SK-N-SH treated with all-trans-retinoic acid at 6 μM for 48 hours (cell line): ENCODE measurements at regions not wholly inside any gene's neighbourhood (a gene's known extent, or its start where the extent isn't known, plus 50 kb on each side); places are given as distances from the start of the nearest gene placed in this dataset.

Experiments
- ATAC-seq: fragments of 200-7000 bp; cut with Tn5 transposase; 3 replicates; pipeline ENCODE4 v1.9.1; 2020; ENCODE audit warnings: mild to moderate bottlenecking, moderate library complexity
- ARNTL ChIP-seq: fragments of 450-650 bp; formaldehyde crosslinking; IDR thresholded peaks from 2 replicates; pipeline ENCODE4 v1.5.0; 2020; ENCODE audit warnings: low read depth, mild to moderate bottlenecking, moderate library complexity, borderline replicate concordance
- BACH2 ChIP-seq: fragments of 250-450 bp; sonication (Bioruptor Pico); IDR thresholded peaks from 2 replicates; pipeline ENCODE4 v1.9.0; 2021; ENCODE audit warnings: mild to moderate bottlenecking, borderline replicate concordance
- CSDC2 ChIP-seq: fragments of 250-450 bp; sonication (Bioruptor Pico); IDR thresholded peaks from 2 replicates; pipeline ENCODE4 v1.5.0; 2020; ENCODE audit warnings: mild to moderate bottlenecking, moderate library complexity
- ESRRG ChIP-seq: fragments of 250-450 bp; sonication (Bioruptor Pico); IDR thresholded peaks from 2 replicates; pipeline ENCODE4 v1.6.1; 2021; ENCODE audit warnings: mild to moderate bottlenecking
- GLIS3 ChIP-seq: fragments of 250-450 bp; sonication (Bioruptor Pico); IDR thresholded peaks from 2 replicates; pipeline ENCODE4 v1.5.0; 2020; ENCODE audit warnings: mild to moderate bottlenecking, moderate library complexity
- ISL1 ChIP-seq: fragments of 250-450 bp; sonication (Bioruptor Pico); IDR thresholded peaks from 2 replicates; pipeline ENCODE4 v2.1.2; 2022; ENCODE audit warnings: mild to moderate bottlenecking, moderate library complexity
- OSR1 ChIP-seq: fragments of 250-450 bp; sonication (Bioruptor Pico); IDR thresholded peaks from 2 replicates; pipeline ENCODE4 v1.8.0; 2022; ENCODE audit warnings: moderate library complexity, mild to moderate bottlenecking, inconsistent platforms
- PATZ1 ChIP-seq: fragments of 250-450 bp; sonication (Bioruptor Pico); IDR thresholded peaks from 2 replicates; pipeline ENCODE4 v1.8.0; 2020; ENCODE audit warnings: mild to moderate bottlenecking, moderate library complexity, borderline replicate concordance
- POU6F1 ChIP-seq: fragments of 250-450 bp; sonication (Bioruptor Pico); IDR thresholded peaks from 2 replicates; pipeline ENCODE4 v1.8.0; 2021; ENCODE audit warnings: low read depth, mild to moderate bottlenecking, moderate library complexity, borderline replicate concordance
- PPARA ChIP-seq: fragments of 250-450 bp; sonication (Bioruptor Pico); IDR thresholded peaks from 2 replicates; pipeline ENCODE4 v1.5.0; 2020; ENCODE audit warnings: mild to moderate bottlenecking, borderline replicate concordance
- RARB ChIP-seq: fragments of 250-450 bp; sonication (Bioruptor Pico); IDR thresholded peaks from 2 replicates; pipeline ENCODE4 v1.8.0; 2021; ENCODE audit warnings: mild to moderate bottlenecking, moderate library complexity
- TCF4 ChIP-seq: fragments of 250-450 bp; sonication (Bioruptor Pico); IDR thresholded peaks from 2 replicates; pipeline ENCODE4 v1.8.0; 2021; ENCODE audit warnings: mild to moderate bottlenecking, moderate library complexity, borderline replicate concordance
- TOX ChIP-seq: fragments of 250-450 bp; sonication (Bioruptor Pico); IDR thresholded peaks from 2 replicates; pipeline ENCODE4 v1.8.0; 2021; ENCODE audit warnings: mild to moderate bottlenecking, moderate library complexity, borderline replicate concordance
- ZC3H10 ChIP-seq: fragments of 250-450 bp; sonication (Bioruptor Pico); IDR thresholded peaks from 2 replicates; pipeline ENCODE4 v1.5.1; 2021; ENCODE audit warnings: mild to moderate bottlenecking, moderate library complexity
- ZFP3 ChIP-seq: fragments of 250-450 bp; sonication (Bioruptor Pico); IDR thresholded peaks from 2 replicates; pipeline ENCODE4 v1.5.0; 2020; ENCODE audit warnings: mild to moderate bottlenecking, moderate library complexity
- ZFP30 ChIP-seq: fragments of 450-650 bp; formaldehyde crosslinking; IDR thresholded peaks from 2 replicates; pipeline ENCODE4 v1.5.0; 2022; ENCODE audit warnings: mild to moderate bottlenecking, moderate library complexity
- ZNF565 ChIP-seq: fragments of 450-650 bp; formaldehyde crosslinking; conservative IDR thresholded peaks from 2 replicates; pipeline ENCODE4 v1.5.0; 2020; ENCODE audit warnings: low read depth, mild to moderate bottlenecking, moderate library complexity
- ZNF70 ChIP-seq: fragments of 450-650 bp; formaldehyde crosslinking; IDR thresholded peaks from 2 replicates; pipeline ENCODE4 v1.5.0; 2020; ENCODE audit warnings: mild to moderate bottlenecking, moderate library complexity
- ZNF8 ChIP-seq: fragments of 450-650 bp; formaldehyde crosslinking; IDR thresholded peaks from 2 replicates; pipeline ENCODE4 v1.5.0; 2020; ENCODE audit warnings: mild to moderate bottlenecking, moderate library complexity
- TF ChIP-seq, protein P1 (sequence below): fragments of 250-450 bp; sonication (Bioruptor Pico); IDR thresholded peaks from 2 replicates; pipeline ENCODE4 v1.5.0; 2020; ENCODE audit warnings: mild to moderate bottlenecking, moderate library complexity
- TF ChIP-seq, protein P2 (sequence below): fragments of 250-450 bp; sonication (Bioruptor Pico); IDR thresholded peaks from 2 replicates; pipeline ENCODE4 v1.5.1; 2021; ENCODE audit warnings: mild to moderate bottlenecking, moderate library complexity
- TF ChIP-seq, protein P3 (sequence below): fragments of 250-450 bp; sonication (Bioruptor Pico); IDR thresholded peaks from 2 replicates; pipeline ENCODE4 v1.5.1; 2020; ENCODE audit warnings: low read depth, mild to moderate bottlenecking, moderate library complexity

GRCh38 chr3:171548917-171549316 lies 88.7 kb upstream of the TNIK start:
- TF ChIP-seq BACH2 (CRISPR knock-in tag): no peak
- no peak for TF ChIP-seq ARNTL (CRISPR knock-in tag)
- no peak for TF ChIP-seq PATZ1 (CRISPR knock-in tag)
- TF ChIP-seq ZNF70: no peak
- no peak for ATAC-seq

- ATAC-seq: no peak
- TF ChIP-seq RARB (CRISPR knock-in tag) (no peak), GLIS3 (CRISPR knock-in tag) (no peak), OSR1 (CRISPR knock-in tag) (no peak), BACH2 (CRISPR knock-in tag) (no peak), ISL1 (CRISPR knock-in tag) (no peak), ZFP30 (CRISPR knock-in tag) (no peak), POU6F1 (CRISPR knock-in tag) (no peak), ZNF565 (CRISPR knock-in tag) (no peak), PATZ1 (CRISPR knock-in tag) (no peak), ARNTL (CRISPR knock-in tag) (no peak), PPARA (CRISPR knock-in tag) (no peak), ZC3H10 (no peak), CSDC2 (CRISPR knock-in tag) (no peak), ESRRG (CRISPR knock-in tag) (no peak), ZFP3 (CRISPR knock-in tag) (no peak), ZNF8 (no peak), TCF4 (CRISPR knock-in tag) (no peak)
- TF ChIP-seq, protein P1, sequence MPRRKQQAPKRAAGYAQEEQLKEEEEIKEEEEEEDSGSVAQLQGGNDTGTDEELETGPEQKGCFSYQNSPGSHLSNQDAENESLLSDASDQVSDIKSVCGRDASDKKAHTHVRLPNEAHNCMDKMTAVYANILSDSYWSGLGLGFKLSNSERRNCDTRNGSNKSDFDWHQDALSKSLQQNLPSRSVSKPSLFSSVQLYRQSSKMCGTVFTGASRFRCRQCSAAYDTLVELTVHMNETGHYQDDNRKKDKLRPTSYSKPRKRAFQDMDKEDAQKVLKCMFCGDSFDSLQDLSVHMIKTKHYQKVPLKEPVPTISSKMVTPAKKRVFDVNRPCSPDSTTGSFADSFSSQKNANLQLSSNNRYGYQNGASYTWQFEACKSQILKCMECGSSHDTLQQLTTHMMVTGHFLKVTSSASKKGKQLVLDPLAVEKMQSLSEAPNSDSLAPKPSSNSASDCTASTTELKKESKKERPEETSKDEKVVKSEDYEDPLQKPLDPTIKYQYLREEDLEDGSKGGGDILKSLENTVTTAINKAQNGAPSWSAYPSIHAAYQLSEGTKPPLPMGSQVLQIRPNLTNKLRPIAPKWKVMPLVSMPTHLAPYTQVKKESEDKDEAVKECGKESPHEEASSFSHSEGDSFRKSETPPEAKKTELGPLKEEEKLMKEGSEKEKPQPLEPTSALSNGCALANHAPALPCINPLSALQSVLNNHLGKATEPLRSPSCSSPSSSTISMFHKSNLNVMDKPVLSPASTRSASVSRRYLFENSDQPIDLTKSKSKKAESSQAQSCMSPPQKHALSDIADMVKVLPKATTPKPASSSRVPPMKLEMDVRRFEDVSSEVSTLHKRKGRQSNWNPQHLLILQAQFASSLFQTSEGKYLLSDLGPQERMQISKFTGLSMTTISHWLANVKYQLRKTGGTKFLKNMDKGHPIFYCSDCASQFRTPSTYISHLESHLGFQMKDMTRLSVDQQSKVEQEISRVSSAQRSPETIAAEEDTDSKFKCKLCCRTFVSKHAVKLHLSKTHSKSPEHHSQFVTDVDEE: no peak
- TF ChIP-seq, protein P2, sequence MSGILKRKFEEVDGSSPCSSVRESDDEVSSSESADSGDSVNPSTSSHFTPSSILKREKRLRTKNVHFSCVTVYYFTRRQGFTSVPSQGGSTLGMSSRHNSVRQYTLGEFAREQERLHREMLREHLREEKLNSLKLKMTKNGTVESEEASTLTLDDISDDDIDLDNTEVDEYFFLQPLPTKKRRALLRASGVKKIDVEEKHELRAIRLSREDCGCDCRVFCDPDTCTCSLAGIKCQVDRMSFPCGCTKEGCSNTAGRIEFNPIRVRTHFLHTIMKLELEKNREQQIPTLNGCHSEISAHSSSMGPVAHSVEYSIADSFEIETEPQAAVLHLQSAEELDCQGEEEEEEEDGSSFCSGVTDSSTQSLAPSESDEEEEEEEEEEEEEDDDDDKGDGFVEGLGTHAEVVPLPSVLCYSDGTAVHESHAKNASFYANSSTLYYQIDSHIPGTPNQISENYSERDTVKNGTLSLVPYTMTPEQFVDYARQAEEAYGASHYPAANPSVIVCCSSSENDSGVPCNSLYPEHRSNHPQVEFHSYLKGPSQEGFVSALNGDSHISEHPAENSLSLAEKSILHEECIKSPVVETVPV: no peak
- TF ChIP-seq, all 23 proteins: peak for 0
Observed at GRCh38 chr3:171543759-171544300, 83.6 kb upstream of the TNIK start.

GRCh38 chr3:171542976-171543375 lies 82.8 kb upstream of the TNIK start:
- ATAC-seq: no peak
- TF ChIP-seq ZNF70 (no peak), TOX (CRISPR knock-in tag) (no peak), POU6F1 (CRISPR knock-in tag) (no peak), PPARA (CRISPR knock-in tag) (no peak), GLIS3 (CRISPR knock-in tag) (no peak), ZC3H10 (no peak), ISL1 (CRISPR knock-in tag) (no peak)
- TF ChIP-seq, protein P3, sequence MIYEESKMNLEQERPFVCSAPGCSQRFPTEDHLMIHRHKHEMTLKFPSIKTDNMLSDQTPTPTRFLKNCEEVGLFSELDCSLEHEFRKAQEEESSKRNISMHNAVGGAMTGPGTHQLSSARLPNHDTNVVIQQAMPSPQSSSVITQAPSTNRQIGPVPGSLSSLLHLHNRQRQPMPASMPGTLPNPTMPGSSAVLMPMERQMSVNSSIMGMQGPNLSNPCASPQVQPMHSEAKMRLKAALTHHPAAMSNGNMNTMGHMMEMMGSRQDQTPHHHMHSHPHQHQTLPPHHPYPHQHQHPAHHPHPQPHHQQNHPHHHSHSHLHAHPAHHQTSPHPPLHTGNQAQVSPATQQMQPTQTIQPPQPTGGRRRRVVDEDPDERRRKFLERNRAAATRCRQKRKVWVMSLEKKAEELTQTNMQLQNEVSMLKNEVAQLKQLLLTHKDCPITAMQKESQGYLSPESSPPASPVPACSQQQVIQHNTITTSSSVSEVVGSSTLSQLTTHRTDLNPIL (CRISPR knock-in tag): no peak
- TF ChIP-seq, protein P2: no peak
